Liver (tissue), 3 donors: ENCODE measurements at regions not wholly inside any gene's neighbourhood (a gene's known extent, or its start where the extent isn't known, plus 50 kb on each side); places are given as distances from the start of the nearest gene placed in this dataset.

Source experiments
- CTCF ChIP-seq: fragments of 150-350 bp; IDR thresholded peaks from 2 replicates; pipeline ENCODE4 v1.5.1; 2017; ENCODE audit warnings: improper control_type of control experiment, low read depth, low read length; ENCODE audit not compliant: missing input control
- EGR1 ChIP-seq, 2 donors: IDR thresholded peaks; 2 replicates each; pipeline ENCODE4 v1.6.1; 2016 to 2018; ENCODE audit warnings: antibody characterized with exemption in 2 of 2, low read depth in 2 of 2
- FOXA1 ChIP-seq: IDR thresholded peaks from 2 replicates; pipeline ENCODE4 v1.6.1; 2016; ENCODE audit warnings: antibody characterized with exemption
- GABPA ChIP-seq, 2 donors: IDR thresholded peaks in 1 of 2; conservative IDR thresholded peaks in 1 of 2; 2 replicates each; pipeline ENCODE4 v1.6.1; 2016; ENCODE audit warnings: antibody characterized with exemption in 2 of 2, mild to moderate bottlenecking in 1 of 2, moderate library complexity in 1 of 2
- JUND ChIP-seq, 2 donors: IDR thresholded peaks; 2 replicates each; pipeline ENCODE4 v1.6.1; 2016; ENCODE audit warnings: antibody characterized with exemption in 2 of 2
- MAX ChIP-seq: IDR thresholded peaks from 2 replicates; pipeline ENCODE4 v1.6.1; 2016; ENCODE audit warnings: antibody characterized with exemption
- REST ChIP-seq: IDR thresholded peaks from 2 replicates; pipeline ENCODE4 v1.6.1; 2016; ENCODE audit warnings: antibody characterized with exemption, mild to moderate bottlenecking
- TAF1 ChIP-seq: conservative IDR thresholded peaks from 2 replicates; pipeline ENCODE4 v1.6.1; 2016; ENCODE audit warnings: antibody characterized with exemption, mild to moderate bottlenecking
- YY1 ChIP-seq: IDR thresholded peaks from 2 replicates; pipeline ENCODE4 v1.6.1; 2016; ENCODE audit warnings: antibody characterized with exemption, mild to moderate bottlenecking
- ZBTB33 ChIP-seq: IDR thresholded peaks from 2 replicates; pipeline ENCODE4 v1.6.1; 2016; ENCODE audit warnings: antibody characterized with exemption
- donor health status: healthy.
- donor health status: healthy.

- no peak for TF ChIP-seq YY1
- TF ChIP-seq ZBTB33: no peak
- no peak for TF ChIP-seq CTCF
- no peak for TF ChIP-seq EGR1 (IDR thresholded peaks at IDR 0.05; ENCODE audit: low read depth in 2 of 2)
- TF ChIP-seq MAX: no peak
- no peak for TF ChIP-seq FOXA1
- TF ChIP-seq GABPA (IDR thresholded peaks at IDR 0.05 in 1 of 2, conservative IDR thresholded peaks at IDR 0.05 in 1 of 2): no peak
- no peak for TF ChIP-seq JUND (IDR thresholded peaks at IDR 0.05)
- no peak for TF ChIP-seq TAF1
- TF ChIP-seq REST: no peak
Observed at GRCh38 chrY:13803424-13803823, 99.7 kb downstream of the TMSB4Y start.
